Fibroblast of pulmonary artery (primary cell): ENCODE measurements at regions not wholly inside any gene's neighbourhood (a gene's known extent, or its start where the extent isn't known, plus 50 kb on each side); places are given as distances from the start of the nearest gene placed in this dataset.

Experiments
- DNase-seq: peaks from one replicate; pipeline ENCODE4 v3.0.0-alpha.2; 2010; ENCODE audit warnings: low read depth
- H3K4me3 ChIP-seq: replicated peaks from 2 replicates; pipeline ENCODE4 v1.5.1; 2011; ENCODE audit warnings: low read depth, mild to moderate bottlenecking, control low read depth, low read length, moderate library complexity
- TF ChIP-seq, protein P1 (sequence below): IDR thresholded peaks from 2 replicates; pipeline ENCODE4 v1.5.1; 2011; ENCODE audit warnings: mild to moderate bottlenecking, control low read depth, low read length, inconsistent platforms; ENCODE audit errors: missing control alignments

DNA sequence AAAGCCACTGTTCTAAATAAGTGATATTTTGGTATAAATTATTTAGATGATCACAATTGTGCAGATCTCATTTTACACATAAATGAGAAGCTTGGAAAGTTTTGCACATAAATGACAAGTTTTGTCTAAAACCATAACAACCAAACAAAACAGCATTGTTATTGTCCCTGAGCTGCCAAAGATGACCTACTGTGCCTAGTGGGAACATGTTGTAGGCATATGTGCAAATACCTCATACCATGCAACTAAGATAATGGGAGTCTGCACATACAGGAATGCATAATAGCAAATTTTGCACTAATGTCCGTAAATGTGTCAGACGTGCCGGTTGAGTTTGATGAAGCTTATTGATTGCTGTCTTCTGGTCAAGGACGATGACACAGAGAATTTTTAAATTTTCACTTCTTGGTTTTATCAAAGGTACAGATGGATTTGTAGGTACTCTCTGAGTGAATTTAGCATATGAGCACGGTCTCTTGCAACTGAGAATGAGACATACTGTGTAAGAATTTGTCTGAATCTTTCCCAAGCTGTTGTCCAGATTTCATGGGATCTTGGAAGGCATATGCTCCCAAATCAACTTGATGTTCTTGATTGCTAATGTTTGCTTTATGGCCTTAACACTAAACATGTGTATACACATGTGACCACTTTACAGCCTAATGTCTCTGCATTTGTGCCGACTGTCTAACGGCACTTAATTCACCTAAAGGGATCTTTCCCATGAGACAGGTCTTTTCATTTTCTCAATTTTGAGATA lies 1133.5 kb downstream of the FAT4 start:
- no peak overlapping the region for H3K4me3 ChIP-seq
- TF ChIP-seq, protein P1, sequence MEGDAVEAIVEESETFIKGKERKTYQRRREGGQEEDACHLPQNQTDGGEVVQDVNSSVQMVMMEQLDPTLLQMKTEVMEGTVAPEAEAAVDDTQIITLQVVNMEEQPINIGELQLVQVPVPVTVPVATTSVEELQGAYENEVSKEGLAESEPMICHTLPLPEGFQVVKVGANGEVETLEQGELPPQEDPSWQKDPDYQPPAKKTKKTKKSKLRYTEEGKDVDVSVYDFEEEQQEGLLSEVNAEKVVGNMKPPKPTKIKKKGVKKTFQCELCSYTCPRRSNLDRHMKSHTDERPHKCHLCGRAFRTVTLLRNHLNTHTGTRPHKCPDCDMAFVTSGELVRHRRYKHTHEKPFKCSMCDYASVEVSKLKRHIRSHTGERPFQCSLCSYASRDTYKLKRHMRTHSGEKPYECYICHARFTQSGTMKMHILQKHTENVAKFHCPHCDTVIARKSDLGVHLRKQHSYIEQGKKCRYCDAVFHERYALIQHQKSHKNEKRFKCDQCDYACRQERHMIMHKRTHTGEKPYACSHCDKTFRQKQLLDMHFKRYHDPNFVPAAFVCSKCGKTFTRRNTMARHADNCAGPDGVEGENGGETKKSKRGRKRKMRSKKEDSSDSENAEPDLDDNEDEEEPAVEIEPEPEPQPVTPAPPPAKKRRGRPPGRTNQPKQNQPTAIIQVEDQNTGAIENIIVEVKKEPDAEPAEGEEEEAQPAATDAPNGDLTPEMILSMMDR = no peak
- no peak for DNase-seq

DNA sequence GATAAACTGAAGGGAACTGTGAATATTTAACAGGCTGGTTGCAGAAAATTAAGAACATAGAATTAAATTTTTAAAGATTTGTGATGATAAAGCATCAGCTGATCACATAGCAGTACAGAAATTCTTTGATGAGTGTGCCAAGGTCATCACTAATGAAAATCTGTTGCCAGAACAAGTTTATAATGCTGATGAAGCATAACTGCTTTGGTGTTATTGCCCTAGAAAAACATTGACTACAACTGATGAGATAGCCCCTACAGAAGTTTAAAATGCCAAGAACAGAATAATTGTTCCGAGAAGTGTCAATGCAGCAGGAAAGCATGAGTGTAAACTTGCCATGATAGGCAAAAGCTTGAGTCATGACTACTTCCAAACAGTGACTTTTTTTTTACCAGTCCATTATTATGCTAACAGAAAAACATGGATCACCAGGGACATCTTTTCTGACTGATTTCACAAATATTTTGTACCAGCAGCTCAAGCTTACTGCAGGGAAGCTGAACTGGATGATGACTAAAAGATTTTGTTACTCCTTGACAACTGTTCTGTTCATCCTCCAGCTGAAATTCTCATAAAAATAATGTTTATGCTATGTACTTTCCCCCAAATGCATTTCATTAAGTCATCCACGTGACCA lies 1136.6 kb downstream of the FAT4 start:
- no peak for DNase-seq
- H3K4me3 ChIP-seq = no peak overlapping the region
- TF ChIP-seq, protein P1 = no peak

DNA sequence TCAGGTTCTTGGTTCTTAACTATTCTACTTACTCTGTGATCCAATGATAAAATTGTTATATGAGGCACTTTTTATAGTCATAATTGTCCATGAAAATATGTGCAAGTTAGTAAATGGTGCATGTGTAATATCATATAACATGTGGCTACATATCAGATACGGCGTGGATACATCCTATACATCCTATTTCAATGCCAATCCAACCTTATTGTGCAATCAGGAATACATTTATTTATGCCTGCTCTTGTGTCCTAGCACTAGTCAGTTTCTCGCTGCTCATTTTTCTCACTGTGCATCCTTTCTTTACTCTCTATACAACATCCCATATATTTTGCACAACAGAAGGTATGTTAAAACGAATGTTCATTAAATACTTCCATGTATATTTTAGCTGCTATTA lies 1141.1 kb downstream of the FAT4 start:
- no peak overlapping the region for H3K4me3 ChIP-seq
- DNase-seq = no peak
- TF ChIP-seq, protein P1 = no peak

DNA sequence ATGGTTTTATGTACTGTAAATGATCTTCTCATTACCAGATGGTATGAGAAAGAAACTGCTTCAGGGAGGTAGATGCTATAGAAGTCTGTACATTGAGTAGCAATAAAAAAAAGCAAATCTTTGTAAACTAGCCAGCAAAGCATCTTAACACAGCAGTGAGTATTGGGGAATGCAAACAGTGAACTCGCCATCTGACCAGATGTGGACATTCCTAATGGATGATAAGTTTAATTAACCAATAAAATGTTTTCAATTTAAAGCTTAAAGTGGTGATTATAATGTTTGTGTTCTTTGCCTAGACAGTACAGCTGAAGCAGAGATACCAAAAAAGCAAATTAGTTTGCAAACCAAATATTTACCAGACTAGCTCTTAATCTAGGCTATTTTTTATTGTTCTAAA lies 1144.2 kb downstream of the FAT4 start:
- TF ChIP-seq, protein P1 = no peak
- H3K4me3 ChIP-seq = no peak overlapping the region
- DNase-seq = no peak

DNA sequence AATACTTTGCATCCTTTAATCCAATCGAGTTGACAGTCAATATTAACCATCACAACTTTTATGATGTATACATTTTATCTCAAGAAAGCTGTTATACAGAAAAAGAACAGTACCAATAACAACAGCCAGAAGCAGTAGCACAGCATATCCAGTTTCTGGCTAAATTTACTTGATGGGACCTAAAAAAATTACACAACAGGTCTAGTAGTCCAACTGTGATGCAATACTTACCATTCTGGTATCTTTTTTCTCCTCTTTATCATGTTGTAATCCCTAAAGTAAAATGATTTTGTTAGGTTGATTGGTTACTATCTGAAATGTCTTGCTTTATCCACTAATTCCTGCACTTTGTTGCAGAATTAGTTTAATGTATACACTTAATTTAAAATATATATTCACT lies 1150.6 kb downstream of the FAT4 start:
- TF ChIP-seq, protein P1 = no peak
- H3K4me3 ChIP-seq = no peak overlapping the region
- peak; percentile 31 for DNase-seq

DNA sequence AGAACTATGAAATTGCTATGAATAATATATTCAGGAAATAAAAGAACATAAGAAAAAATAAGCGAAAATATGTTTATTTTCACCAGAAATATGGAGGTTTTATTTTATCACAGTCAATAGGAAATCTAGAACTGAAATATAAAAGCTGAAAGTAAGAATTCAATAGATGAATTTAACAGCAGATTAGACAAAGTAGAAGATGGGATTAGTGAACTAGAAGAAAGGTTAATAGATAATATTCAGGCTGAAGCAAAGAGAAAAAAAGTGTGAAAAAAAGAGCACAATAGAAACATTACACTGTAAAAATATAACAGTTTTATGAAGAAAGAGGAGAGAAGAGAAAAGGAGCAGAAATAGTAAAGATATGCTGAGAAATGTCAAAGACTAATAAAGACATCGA lies 1152.1 kb downstream of the FAT4 start:
- TF ChIP-seq, protein P1 = no peak
- DNase-seq = no peak
- H3K4me3 ChIP-seq = no peak overlapping the region
